HG03460 (cell line): ENCODE measurements at regions not wholly inside any gene's neighbourhood (a gene's known extent, or its start where the extent isn't known, plus 50 kb on each side); places are given as distances from the start of the nearest gene placed in this dataset.
"Not testable (repeated sequence)": the region's sequence is repeated elsewhere in the genome, so short reads cannot be mapped to it uniquely, and the experiment has no call there.

Experiments
- ATAC-seq: cut with Tn5 transposase; IDR thresholded peaks from one replicate; pipeline ENCODE4 v1.9.1; 2021; ENCODE audit not compliant: unreplicated experiment

GRCh38 chr1:234961456-234962339 is 166.9 kb downstream of the TOMM20 start:
- ATAC-seq, result no peak

GRCh38 chr1:234960722-234961455 is 167.7 kb downstream of the TOMM20 start:
- no peak for ATAC-seq

GRCh38 chr1:234958706-234959657 is 169.7 kb downstream of the TOMM20 start:
- ATAC-seq, result no peak

- ATAC-seq, result no peak
Observed at GRCh38 chr1:234958066-234958705, 170.5 kb downstream of the TOMM20 start.

GRCh38 chr1:234957330-234958065 is 171.1 kb downstream of the TOMM20 start:
- ATAC-seq, result no peak

GRCh38 chr1:234956821-234957329 is 171.8 kb downstream of the TOMM20 start:
- no peak for ATAC-seq

GRCh38 chr1:234955107-234955731 is 173.4 kb downstream of the TOMM20 start:
- no peak for ATAC-seq

- no peak for ATAC-seq
Observed at GRCh38 chr1:234954613-234955012, 174.0 kb downstream of the TOMM20 start.

- ATAC-seq, result no peak
Observed at GRCh38 chr1:234953655-234954405, 174.8 kb downstream of the TOMM20 start.

GRCh38 chr1:234950598-234950997 is 178.0 kb downstream of the TOMM20 start:
- no peak for ATAC-seq

GRCh38 chr1:234949528-234949927 is 179.1 kb downstream of the TOMM20 start:
- ATAC-seq, result not testable (repeated sequence)

- ATAC-seq, result no peak
Observed at GRCh38 chr1:234944439-234945344, 183.9 kb downstream of the TOMM20 start.

- ATAC-seq, result no peak
Observed at GRCh38 chr1:234943836-234944402, 184.7 kb downstream of the TOMM20 start.

- no peak for ATAC-seq
Observed at GRCh38 chr1:234942879-234943506, 185.6 kb downstream of the TOMM20 start.

- ATAC-seq, result no peak
Observed at GRCh38 chr1:234942012-234942332, 186.7 kb downstream of the TOMM20 start.

- no peak for ATAC-seq
Observed at GRCh38 chr1:234941321-234942011, 187.2 kb downstream of the TOMM20 start.
